WTC11 (cell line): ENCODE measurements at regions not wholly inside any gene's neighbourhood (a gene's known extent, or its start where the extent isn't known, plus 50 kb on each side); places are given as distances from the start of the nearest gene placed in this dataset.

Source experiments
- ATF2 ChIP-seq: sonication (generic); formaldehyde crosslinking; IDR thresholded peaks from 2 replicates; pipeline ENCODE4 v1.8.1; 2022; ENCODE audit warnings: low read depth, missing genetic modification reagents, borderline replicate concordance
- CREB1 ChIP-seq: sonication (generic); formaldehyde crosslinking; IDR thresholded peaks from 2 replicates; pipeline ENCODE4 v1.8.0; 2023; ENCODE audit warnings: mild to moderate bottlenecking, missing genetic modification reagents
- GABPB1 ChIP-seq: sonication (generic); formaldehyde crosslinking; IDR thresholded peaks from 2 replicates; pipeline ENCODE4 v1.8.1; 2023; ENCODE audit warnings: mild to moderate bottlenecking, missing genetic modification reagents
- KAT7 ChIP-seq: sonication (generic); formaldehyde crosslinking; IDR thresholded peaks from 2 replicates; pipeline ENCODE4 v1.8.1; 2023; ENCODE audit warnings: missing genetic modification reagents, mild to moderate bottlenecking, borderline replicate concordance
- MXD4 ChIP-seq: fragments of 250-450 bp; sonication (Bioruptor Pico); IDR thresholded peaks from 2 replicates; pipeline ENCODE4 v1.8.0; 2021; ENCODE audit warnings: mild to moderate bottlenecking, moderate library complexity, borderline replicate concordance
- NR2C2 ChIP-seq: sonication (generic); formaldehyde crosslinking; IDR thresholded peaks from 2 replicates; pipeline ENCODE4 v1.8.0; 2022; ENCODE audit warnings: mild to moderate bottlenecking, missing genetic modification reagents
- PRRX2 ChIP-seq: fragments of 250-450 bp; sonication (Bioruptor Pico); IDR thresholded peaks from 2 replicates; pipeline ENCODE4 v1.8.0; 2021; ENCODE audit warnings: mild to moderate bottlenecking
- ZNF423 ChIP-seq: fragments of 250-450 bp; sonication (Bioruptor Pico); IDR thresholded peaks from 2 replicates; pipeline ENCODE4 v2.1.2; 2022; ENCODE audit warnings: mild to moderate bottlenecking, moderate library complexity
- TF ChIP-seq, protein P1 (sequence below): sonication (generic); formaldehyde crosslinking; IDR thresholded peaks from 2 replicates; pipeline ENCODE4 v1.8.0; 2022; ENCODE audit warnings: mild to moderate bottlenecking, missing genetic modification reagents
- TF ChIP-seq, protein P2 (sequence below): sonication (generic); formaldehyde crosslinking; IDR thresholded peaks from 2 replicates; pipeline ENCODE4 v1.8.1; 2023; ENCODE audit warnings: mild to moderate bottlenecking, missing genetic modification reagents
- TF ChIP-seq, protein P3 (sequence below): fragments of 200-600 bp; IDR thresholded peaks from 2 replicates; pipeline ENCODE4 v1.8.0; 2022; ENCODE audit warnings: antibody characterized with exemption

DNA sequence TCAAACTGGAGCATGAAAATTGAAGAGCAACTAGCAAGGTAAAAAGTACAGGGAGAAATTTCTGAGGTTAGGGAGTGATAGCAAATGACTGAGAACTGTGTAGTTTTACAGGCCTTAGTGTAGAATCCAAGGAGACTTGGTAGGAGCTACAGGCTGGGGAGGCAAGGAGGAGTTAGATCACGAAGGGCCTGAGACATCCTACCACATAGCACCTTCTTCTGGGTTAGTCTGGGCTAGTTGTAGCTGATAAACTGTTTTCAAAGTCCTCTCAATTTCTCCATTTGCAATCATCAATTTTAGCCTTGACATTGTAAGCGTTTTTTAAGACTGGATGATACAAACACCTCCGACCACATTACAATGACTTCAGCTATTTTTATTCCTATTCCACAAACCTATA lies 209.7 kb downstream of the TMEM200A start:
- TF ChIP-seq, protein P1, sequence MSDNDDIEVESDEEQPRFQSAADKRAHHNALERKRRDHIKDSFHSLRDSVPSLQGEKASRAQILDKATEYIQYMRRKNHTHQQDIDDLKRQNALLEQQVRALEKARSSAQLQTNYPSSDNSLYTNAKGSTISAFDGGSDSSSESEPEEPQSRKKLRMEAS (CRISPR knock-in tag), result no peak
- TF ChIP-seq KAT7 (CRISPR knock-in tag) (no peak), MXD4 (CRISPR knock-in tag) (no peak), ZNF423 (CRISPR knock-in tag) (no peak), CREB1 (no peak), PRRX2 (CRISPR knock-in tag) (no peak), ATF2 (CRISPR knock-in tag) (no peak), GABPB1 (no peak), NR2C2 (CRISPR knock-in tag) (no peak)
- TF ChIP-seq, protein P2, sequence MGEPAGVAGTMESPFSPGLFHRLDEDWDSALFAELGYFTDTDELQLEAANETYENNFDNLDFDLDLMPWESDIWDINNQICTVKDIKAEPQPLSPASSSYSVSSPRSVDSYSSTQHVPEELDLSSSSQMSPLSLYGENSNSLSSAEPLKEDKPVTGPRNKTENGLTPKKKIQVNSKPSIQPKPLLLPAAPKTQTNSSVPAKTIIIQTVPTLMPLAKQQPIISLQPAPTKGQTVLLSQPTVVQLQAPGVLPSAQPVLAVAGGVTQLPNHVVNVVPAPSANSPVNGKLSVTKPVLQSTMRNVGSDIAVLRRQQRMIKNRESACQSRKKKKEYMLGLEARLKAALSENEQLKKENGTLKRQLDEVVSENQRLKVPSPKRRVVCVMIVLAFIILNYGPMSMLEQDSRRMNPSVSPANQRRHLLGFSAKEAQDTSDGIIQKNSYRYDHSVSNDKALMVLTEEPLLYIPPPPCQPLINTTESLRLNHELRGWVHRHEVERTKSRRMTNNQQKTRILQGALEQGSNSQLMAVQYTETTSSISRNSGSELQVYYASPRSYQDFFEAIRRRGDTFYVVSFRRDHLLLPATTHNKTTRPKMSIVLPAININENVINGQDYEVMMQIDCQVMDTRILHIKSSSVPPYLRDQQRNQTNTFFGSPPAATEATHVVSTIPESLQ (CRISPR knock-in tag), result no peak
- TF ChIP-seq, protein P3, sequence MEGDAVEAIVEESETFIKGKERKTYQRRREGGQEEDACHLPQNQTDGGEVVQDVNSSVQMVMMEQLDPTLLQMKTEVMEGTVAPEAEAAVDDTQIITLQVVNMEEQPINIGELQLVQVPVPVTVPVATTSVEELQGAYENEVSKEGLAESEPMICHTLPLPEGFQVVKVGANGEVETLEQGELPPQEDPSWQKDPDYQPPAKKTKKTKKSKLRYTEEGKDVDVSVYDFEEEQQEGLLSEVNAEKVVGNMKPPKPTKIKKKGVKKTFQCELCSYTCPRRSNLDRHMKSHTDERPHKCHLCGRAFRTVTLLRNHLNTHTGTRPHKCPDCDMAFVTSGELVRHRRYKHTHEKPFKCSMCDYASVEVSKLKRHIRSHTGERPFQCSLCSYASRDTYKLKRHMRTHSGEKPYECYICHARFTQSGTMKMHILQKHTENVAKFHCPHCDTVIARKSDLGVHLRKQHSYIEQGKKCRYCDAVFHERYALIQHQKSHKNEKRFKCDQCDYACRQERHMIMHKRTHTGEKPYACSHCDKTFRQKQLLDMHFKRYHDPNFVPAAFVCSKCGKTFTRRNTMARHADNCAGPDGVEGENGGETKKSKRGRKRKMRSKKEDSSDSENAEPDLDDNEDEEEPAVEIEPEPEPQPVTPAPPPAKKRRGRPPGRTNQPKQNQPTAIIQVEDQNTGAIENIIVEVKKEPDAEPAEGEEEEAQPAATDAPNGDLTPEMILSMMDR, result no peak
